NCI-H1930 (cell line): ENCODE measurements at regions not wholly inside any gene's neighbourhood (a gene's known extent, or its start where the extent isn't known, plus 50 kb on each side); places are given as distances from the start of the nearest gene placed in this dataset.

Experiments used
- DNase-seq, 2 experiments: peaks; one replicate each; lab custom pipeline; 2025; lab: John Stamatoyannopoulos, UW

DNA sequence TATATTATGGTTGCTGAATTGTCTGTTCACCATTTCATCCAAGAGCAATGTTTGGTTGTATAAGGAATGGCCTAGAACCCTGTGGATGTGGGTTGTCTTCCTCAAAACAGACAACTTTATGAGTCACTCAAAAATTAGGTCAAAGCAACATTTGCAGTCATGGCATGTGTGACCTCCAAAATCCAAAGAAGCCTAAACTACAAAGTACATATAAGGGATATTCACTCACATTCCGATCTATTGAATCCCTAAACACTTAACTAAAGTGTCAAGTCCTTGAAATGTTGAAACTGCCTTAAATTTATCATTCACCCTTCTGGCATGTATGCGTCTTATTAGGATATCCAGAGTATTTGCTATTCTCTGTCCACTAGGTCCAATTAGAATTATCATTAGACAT is 491.5 kb downstream of the NUF2 start:
- no peak for DNase-seq

DNA sequence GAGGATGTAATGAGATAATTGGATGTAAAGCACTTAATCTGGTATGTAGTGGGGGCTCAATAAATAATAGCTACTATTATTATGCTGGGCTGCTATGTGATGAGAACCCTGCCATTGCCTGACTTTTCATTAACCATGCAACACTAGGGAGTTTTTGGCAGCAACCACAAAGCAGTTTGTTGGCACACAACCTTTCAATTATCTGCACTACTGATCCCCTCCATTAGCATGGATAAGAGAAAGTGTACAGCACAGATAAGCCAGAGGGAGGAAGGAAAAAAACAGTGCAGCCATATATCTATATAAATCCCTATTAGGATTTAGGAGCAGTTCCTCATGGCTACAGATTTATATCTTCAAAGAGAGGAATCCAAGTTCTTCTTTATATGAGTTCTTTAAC is 498.5 kb downstream of the NUF2 start:
- DNase-seq, result no peak

DNA sequence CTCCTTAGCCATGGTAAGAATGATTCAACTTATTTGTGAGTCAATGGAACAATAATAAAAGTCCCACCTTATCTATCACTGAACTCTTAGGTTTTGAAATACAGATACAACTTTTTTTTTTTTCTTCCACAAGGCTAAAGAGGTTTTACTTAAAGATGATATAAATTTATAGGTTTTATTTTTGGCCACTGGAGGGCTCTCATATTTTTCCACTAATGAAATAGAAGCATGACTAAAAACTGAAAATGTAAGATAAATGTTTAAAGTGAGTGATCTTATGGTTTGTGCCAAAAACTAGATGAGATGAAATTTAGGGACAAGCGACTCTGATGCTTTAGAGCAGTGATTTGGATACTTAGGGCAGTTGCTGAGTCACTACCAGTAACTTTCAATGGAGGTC is 499.0 kb downstream of the NUF2 start:
- DNase-seq, result no peak

DNA sequence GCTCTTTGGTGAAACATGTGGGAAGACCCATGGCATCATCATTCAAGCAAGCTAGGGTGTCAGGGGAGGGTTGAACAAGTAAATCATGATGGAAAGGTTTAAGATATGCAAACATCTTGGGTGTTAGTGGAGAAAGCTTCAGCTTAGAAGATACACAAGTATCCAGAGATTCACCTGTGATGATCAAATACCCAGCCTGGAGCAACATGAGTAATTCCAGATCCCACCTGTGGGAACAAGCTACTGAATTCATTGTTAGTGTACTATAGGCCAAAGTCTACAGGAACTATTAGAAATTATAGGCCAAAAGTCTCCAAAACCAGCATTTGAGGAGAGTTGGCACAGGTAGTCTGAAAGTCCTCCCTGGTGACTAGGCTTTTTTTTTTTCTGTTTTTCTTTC is 499.9 kb downstream of the NUF2 start:
- no peak for DNase-seq

DNA sequence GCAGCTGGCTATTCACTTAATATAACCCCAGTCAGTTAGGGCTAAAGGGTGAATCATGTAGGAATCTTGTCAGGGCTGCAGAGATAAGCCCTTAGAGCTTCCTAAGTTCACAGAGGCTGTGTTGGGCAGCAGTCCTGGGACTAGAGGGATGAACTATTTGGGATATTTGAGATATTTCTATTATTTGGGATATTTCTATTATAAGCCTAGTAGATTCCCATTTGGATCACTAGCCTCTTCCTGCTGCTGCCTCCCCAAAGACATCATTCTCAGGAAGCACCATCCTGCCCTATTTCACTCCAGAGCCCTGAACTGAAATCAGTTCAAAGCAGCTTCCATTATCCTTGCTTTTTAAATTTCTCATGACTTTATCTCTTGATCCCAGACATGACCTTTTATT is 501.3 kb downstream of the NUF2 start:
- DNase-seq, result no peak

DNA sequence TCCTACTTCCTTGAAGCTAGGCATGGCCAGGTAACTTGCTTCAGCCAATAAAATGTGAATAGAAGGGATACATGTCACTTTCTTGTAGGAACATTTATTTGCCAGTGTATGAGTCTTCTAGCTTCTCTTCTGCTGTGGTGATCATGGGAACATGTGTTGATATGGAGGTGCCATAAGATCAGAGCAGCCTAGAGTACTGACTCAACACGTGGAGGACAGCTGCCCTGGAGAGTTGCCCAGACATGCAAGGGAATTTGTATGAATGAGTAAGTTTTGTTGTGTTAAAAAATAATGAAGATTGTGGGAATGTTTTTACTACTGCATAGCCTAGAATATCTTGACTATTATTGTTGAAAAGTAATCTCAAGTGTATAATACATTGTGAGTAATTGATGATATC is 502.3 kb downstream of the NUF2 start:
- no peak for DNase-seq

DNA sequence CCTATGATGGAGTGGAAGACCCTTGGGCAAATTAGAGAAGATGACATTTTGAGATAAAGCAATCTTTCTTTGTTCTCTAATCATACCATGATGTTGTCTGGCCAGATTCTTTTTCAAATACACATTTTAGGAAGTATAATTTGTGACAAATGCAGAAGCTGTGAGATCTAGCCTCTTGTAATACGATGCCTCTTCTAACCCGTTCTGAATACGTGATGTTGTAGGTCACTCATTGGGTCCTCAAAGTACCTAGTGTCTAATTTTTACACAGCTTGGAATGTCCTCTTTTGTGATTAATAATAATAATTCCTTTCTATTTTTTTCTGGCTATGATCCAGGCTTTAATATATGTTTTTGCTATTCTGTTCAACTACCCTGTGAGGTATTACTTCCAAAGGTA is 502.7 kb downstream of the NUF2 start:
- DNase-seq, result no peak

DNA sequence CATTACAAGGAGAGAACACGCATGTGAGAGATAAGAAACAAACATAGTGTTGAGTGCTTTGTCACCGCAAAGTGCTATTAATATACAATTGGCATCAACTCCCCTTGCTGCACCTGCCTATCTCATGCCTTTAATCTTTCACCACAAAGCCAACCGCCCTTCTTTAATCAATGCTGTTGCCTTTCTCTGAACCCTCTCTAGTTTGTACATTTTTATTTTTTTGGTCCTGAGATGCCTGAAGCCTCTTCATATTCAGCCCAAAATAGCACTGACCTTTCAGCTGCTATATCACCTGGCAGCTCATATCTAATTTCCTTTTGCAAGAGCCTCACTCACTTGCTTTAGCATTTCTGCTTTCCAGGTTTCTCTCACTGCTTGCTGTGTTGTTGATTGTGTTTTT is 504.7 kb downstream of the NUF2 start:
- no peak for DNase-seq

DNA sequence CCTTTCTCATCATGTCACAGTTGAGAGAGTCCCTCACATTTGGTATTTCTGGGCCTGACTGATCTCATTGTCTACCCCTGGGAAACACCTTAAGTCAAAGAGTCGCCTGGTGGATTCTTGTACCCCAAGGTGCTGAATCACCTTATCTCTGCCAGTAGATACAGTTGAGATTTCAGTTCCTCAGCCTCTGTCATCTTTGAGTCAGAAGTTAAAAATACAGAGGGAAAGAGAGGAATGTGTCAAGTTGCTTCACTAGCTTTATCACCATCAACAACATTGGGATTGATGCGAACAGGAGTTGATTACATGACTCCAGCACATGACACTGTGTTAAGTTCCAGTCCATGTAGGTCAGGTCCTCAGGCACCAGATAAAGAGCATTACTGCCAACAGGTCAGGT is 513.0 kb downstream of the NUF2 start:
- DNase-seq, result no peak

DNA sequence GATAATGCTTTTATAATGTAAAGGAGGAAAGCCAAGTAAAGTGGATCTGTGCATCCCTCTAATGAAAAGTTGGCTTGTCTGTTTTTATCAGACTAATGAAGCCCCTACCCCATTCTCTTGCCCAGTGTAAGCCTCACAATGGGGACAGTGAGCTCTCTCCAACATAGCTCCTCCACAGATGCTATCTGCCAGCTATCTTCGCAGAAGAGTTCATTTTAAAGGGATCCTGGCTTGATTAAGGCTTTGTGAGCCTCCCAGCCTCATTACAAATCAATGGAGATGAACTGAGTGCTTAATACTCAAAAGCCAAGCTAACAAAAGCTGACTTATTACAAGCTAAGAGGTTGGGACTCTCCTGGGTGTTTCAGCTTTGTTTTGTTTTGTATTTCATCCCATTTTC is 514.7 kb downstream of the NUF2 start:
- DNase-seq, result no peak

DNA sequence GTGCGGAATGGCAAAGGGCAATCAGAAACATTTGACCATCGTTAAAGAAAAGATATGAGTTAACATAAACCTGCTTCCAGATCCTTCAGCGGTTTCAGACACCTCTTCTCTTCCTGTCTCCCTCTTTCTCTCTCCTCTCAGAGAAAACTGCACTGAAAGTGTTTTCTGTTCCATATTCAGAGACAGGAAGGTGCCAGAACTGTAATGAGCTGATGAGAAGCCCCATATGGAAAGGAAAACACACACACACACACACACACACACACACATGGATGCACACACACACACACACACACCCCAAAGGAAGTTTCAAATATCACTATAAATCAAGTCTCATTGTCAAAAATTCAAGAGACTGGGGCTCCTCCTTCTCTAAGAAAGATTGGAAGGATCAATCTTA is 515.5 kb downstream of the NUF2 start:
- DNase-seq, result no peak

DNA sequence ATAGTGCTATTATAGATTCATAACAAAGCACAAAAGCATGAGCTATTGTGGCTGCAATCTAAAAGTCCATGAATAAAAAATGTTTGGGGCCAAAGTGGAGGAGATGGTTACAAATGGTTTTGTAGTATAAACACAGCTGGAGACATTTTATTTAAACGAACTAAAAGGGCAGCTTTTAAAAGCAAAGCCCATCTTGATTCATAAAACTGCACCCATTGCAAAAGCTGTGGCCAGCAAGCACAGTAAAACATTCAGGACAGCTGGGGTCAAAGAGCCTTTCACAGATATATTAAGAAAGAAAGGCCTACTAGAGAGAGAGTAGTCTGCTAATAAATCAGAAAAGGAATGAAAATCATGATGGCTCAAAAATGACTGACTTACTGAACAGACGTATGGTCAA is 520.8 kb downstream of the NUF2 start:
- no peak for DNase-seq

DNA sequence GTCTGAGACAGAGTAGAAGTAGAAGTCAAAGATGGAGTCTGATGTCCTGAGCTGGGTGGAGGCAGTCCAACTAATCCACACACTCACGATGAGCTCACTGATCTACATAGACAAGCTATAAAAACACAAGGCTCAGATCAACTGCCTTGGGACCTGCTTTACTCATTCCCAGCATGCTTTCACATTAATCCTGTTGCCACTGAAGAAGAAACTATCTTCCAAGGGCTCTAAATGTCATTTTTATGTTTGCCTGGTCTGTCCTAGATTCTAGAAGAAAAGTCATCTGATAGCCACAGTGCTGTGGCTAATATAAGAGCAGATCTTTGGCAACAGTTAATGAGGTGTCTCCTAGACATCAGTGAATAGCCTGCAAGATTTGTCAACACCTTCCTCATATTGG is 522.7 kb downstream of the NUF2 start:
- no peak for DNase-seq

DNA sequence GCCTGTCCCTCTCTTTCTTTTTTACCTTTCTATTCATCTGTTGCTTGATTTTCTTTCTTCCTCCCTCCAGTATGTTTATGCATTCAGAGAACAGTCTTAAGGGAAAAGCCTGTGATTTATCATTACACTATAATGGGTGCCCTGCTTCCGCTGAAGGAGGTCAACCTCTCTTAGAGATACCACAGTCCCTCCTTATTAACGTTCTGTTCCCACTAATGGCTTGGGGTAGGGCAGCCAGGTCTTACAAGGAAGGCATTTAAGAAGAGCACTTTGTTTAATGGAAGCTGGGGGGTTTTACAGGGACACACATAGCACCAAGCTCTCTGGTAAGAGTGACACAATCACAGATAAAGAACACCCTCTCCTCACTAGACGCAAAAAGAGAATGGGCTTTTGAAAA is 523.5 kb downstream of the NUF2 start:
- no peak for DNase-seq

DNA sequence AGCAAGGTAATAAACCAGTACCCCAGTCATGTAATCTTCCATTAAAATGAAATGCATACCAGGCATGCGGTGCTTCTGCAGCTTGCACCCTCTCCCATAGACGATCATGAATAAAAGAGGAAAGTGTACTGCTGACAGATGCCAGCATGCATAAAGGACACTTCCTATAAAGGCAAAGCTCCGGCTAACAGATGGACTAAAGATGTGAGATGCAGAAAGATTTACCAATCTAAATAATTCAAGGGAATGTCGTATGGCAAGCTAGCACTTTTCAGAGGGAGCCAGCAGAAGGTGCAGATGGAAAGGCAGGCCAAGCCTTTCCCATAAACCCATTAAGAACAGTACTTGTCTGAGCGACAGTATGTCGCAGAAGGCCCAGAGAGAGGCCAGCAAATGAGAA is 542.0 kb downstream of the NUF2 start:
- DNase-seq, result no peak

DNA sequence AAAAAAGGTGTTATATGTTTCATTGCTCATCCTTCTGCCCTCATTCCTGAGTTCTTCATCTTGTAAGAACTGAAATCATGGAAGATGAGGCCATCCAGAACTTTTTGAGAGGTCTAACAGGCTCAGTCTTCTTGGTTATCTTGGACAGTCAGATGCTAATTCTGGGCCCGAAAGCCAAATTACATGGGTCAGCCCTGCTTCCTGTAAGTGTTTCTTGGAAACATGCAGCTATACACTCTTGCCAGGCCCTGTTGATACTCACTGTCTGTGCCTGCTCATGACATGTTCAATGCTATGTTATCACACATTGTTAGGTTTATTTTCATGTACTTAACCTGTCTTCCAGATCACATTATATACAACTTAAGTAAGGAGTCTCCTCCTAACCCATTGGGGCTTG is 542.5 kb downstream of the NUF2 start:
- DNase-seq, result no peak

DNA sequence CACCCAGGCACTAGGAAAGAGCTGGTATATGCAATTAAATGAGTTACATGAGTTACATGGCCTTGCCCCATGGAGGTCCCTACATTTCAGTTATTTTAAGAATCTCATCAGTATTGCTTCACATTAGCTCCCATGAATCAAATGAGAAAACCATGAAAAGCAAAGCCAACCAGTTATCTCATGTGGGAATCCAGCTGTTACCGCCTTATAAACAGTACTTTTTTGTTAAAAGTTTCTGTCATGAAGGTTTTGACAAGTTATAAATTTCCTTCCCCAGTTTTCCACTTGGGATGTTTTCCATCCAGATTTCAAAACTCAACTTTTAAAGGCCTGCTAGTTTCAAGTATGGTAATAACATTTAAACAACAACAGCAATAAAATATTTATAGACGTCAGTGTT is 544.8 kb downstream of the NUF2 start:
- no peak for DNase-seq

DNA sequence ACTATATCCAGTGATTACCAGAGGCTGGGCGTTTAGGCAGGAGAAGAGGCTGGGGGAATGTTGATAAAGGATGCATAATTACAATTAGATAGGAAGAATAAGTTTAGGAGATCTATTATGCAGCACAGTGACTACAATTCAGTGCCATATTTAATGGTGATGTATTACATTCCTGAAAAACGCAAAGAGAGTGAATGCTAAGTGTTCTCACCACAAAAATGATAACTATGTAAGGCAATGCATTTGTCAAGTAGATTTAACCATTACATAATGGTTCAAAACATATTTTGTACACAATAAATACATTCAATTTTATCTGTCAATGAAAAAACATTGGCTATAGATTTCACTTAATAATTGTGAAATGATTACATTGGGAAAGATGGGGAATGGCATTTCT is 548.9 kb downstream of the NUF2 start:
- no peak for DNase-seq

DNA sequence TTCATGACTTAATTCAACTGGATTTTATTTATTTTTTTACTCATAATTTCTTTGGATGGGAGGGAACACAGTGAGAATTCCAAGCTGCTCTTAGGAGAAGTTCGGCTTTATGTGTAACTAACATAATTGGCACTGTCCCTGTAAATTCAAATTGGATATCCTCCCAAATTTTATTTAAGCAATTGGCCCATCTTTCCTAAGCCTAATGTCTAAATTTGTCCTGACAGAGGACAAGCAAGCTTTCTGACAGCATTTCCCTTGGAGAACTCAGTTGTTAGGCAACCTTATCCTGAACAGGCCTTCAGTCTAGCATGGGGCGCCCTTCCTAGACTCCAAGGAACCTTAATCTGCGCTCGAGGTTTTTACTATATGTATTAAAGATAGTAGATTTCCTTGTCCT is 550.3 kb downstream of the NUF2 start:
- no peak for DNase-seq

DNA sequence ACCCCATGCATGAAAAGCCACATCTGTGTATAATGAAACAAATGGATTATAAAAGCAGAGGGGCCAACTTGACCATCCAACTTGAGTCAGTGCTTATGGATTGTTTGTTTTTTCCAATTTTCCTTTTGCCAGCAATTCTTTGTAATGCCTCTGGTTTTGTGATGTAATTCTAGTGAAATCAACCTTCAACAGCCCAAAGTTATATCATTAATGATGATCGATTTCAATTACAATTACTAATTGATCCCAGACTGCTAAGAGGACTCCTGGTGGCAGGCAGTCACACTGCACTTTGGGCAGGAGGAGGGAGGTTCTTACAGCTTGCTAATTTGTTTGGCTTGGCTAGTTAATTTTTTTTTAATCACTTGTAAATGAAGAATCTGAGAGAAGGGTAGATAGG is 552.3 kb downstream of the NUF2 start:
- DNase-seq, result no peak

DNA sequence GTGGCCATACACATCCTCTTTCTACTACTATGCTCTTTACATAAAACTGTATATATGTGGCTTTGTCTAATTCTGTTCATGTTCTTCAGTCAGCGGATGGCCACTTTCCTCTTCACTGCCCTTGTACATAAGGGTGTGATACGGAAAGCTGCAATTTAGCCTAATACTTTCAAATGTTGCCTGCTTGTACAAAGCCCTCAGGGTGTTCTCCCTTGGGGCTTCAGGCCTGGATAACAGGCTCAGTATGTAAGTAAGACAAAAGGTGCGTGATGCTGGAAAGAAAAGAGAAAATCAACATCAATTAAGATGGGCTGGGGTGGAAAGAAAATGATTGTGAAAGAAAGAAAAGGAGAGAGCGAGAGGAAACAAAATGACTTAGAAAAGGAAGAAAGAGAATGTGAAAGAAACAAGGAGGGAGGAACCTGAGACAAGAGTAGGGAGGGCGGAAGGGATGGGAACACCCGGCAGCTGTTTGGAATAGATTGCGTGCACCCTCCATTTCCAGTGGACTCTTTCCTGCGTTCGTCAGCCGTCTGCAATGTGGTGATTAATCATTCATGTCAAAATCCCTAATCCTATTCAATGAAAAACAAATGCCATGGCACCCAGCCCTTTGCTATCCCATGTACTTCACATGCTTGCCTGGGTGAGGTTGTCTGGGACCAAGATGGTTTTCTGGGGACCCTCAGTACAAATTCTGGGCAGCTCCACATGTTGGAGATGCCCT is 553.6 kb downstream of the NUF2 start:
- no peak for DNase-seq

DNA sequence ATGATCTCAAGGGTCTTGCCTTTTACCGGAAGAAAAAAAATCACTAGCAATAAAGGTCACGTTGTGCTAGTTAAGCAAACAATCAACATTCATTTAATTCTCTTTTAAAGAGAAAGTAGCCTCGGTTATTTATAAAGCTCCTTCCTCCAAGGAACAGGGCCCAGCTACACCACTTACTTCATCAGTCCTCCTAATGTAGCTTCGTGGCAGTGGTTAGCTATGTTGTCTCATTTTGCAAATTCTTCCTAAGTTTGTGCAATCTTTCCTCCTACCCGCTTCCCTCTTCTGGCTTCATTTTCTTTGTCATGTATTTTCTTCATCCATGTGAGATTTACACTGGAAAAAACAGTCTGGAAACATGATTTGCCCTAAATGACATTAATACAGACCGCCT is 554.2 kb downstream of the NUF2 start:
- DNase-seq, result no peak

DNA sequence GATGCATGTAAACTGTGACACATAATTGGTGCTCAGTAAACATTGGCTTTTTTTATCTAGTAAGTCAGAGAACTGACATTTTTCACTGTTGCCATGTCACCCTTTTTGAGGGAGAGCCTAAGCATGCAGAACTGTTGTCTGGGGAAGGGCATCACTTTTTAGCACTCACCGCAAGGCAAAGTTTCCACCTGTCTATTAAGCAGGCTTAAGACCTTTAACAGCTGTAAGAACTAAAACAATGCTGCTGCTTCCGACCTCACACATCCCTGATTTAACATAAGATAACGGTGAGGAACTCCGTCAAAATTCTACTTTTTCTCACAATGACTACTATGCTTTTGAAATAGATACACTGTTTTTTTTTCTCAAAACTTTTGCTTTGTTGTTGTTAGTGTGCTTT is 554.8 kb downstream of the NUF2 start:
- DNase-seq, result no peak

DNA sequence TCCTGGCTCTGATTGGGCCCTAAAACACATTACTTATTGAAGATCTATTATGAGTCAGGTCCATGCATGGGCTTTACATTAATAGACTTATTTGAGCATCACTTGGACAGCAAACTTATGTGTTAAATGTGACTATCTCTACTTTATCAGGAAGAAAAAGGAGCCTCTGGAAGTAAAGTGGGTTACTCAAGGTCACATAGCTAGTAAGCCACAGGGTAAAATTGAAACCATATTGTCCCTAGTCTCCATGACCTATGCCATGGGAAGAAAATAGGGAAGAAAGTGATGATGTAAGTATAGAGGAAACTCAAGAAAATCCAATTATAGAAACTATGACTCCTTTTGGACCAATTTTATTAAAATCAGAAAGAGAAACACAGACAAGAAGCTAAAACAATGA is 555.3 kb downstream of the NUF2 start:
- no peak for DNase-seq

DNA sequence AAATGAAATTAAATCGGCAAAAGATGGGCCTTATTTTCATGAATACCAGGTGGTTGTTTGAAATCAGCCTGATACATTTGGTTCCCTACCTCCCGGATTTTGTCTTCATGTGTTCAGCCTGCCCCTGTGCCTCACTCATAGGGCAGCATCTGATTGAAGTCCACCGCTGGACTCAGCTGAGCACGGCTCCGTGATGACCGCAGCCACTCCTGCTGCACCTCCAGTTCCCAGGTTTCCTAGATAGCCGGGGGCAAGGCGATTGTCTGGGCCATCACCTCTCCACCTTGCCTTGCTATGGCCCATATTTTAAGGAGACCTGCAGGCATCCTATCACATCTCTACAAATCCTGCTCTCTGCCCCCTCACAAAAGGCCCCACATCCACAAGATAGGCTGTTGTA is 563.8 kb downstream of the NUF2 start:
- no peak for DNase-seq
